ENCODE measurements at regions not wholly inside any gene's neighbourhood (a gene's known extent, or its start where the extent isn't known, plus 50 kb on each side); places are given as distances from the start of the nearest gene placed in this dataset.
"Not testable (repeated sequence)": the region's sequence is repeated elsewhere in the genome, so short reads cannot be mapped to it uniquely, and the experiment has no call there.

GRCh38 chr2:147609301-147609700 lies 235.5 kb upstream of the ACVR2A start:
- DNase-seq (ENCODE audit: low read depth in 4 of 4, low spot score in 1 of 4): no peak

- DNase-seq (ENCODE audit: low read depth in 4 of 4, low spot score in 1 of 4): no peak
Measured at GRCh38 chr2:147607379-147607778, 237.4 kb upstream of the ACVR2A start.

- DNase-seq (ENCODE audit: low read depth in 4 of 4, low spot score in 1 of 4): no peak
Measured at GRCh38 chr2:147603876-147604275, 241.0 kb upstream of the ACVR2A start.

DNA sequence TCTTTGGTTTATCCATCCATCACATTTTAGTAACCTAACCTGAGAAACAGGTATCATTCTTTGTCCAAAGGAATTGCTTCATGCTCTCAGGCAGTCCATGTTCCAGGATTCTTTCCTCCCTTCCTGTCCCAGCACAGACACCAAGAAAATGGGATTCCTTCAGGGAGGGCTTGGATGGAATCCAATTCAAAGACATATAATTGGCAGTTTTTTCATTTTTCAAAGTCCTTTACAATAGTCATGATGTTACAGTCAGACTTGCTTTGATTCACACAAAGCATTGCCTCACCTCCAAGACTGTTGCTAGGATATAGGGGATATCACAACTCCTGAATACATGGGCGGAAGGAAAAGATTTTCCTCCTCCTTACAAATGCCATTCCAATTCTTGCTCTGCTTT lies 241.4 kb upstream of the ACVR2A start:
- no peak for DNase-seq (ENCODE audit: low read depth in 4 of 4, low spot score in 1 of 4)

- no peak for DNase-seq (ENCODE audit: low read depth in 4 of 4, low spot score in 1 of 4)
Measured at GRCh38 chr2:147600646-147601045, 244.2 kb upstream of the ACVR2A start.

DNA sequence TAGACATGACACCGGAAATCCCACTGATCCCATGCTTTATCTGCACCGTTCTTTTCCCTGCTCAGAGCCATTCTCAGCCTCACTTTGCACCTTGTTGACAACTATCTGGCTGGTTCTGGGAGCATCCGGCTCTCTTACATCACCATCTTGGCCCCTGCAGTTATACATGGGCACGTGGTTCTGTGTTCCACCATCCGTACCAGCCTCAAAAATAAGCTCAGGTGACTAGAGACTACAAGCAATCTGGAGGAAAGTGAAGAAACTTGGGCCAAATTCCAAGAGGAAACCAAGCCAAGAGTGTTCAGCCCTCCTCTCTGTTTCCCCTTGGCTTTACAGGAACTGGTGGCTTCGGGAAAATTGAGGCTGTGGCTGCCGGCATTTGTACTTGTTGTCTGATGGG lies 244.6 kb upstream of the ACVR2A start:
- DNase-seq (ENCODE audit: low read depth in 4 of 4, low spot score in 1 of 4): no peak

DNA sequence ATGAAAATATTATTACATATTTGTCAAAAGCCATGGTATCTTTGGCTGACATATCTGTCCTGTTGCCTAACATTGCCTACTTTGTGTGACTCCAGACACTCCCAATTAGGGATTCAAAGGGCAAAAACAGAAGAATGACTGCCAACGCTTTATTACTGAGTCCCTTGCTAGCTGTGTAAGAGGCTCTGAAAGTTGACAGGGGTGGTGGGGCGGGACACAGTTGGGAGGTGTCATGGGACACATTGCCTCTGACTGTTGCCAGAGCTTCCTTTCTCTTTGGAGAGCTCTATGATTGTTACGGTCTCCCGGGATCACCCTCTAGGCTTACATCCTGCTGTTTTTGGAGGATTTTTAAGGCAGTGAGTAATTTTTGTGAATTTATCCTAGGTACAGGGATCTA lies 249.6 kb upstream of the ACVR2A start:
- DNase-seq (ENCODE audit: low read depth in 4 of 4, low spot score in 1 of 4): no peak

DNA sequence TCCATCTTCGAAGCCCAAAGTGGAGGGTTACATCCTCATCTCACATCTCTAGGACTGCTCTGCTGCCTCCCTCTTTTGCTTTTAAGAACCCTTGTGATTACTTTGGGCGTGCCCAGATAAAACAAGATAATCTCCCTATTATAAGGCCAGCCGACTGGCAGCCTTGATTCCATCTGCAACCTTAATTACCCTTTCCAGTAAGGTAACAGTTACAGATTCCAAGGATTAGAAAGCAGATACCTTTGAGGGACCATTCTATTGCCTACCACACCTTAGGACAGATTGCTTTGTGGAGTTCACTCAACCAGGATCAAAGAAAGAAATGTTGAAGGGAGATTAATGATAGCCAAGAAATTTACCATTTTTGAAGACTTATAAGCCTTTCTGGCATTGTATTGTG lies 250.8 kb upstream of the ACVR2A start:
- DNase-seq (ENCODE audit: low read depth in 4 of 4, low spot score in 1 of 4): no peak

GRCh38 chr2:147592784-147593183 lies 252.0 kb upstream of the ACVR2A start:
- not testable (repeated sequence) for DNase-seq (ENCODE audit: low read depth in 4 of 4, low spot score in 1 of 4)

GRCh38 chr2:147589127-147589526 lies 255.7 kb upstream of the ACVR2A start:
- no peak for DNase-seq (ENCODE audit: low read depth in 4 of 4, low spot score in 1 of 4)

GRCh38 chr2:147588191-147588590 lies 256.6 kb upstream of the ACVR2A start:
- DNase-seq (ENCODE audit: low read depth in 4 of 4, low spot score in 1 of 4): no peak

DNA sequence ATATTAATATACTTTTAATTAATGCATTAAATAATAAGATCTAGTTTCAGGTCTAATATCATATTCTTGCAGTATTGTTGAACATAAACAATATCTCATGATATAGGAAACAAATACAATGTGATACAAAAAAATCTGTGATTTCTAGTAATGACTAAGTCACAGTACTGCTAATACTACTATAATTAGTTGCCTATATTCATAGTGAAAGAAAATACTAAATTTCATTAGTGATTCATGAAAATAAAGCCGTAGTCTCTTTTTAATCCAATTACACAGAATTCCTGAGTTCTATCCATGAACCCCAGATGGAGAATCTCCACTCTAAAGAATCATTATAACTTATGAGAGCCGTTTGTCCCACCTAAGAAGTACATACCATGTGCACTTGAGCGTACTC lies 266.3 kb upstream of the ACVR2A start:
- no peak for DNase-seq (ENCODE audit: low read depth in 4 of 4, low spot score in 1 of 4)

DNA sequence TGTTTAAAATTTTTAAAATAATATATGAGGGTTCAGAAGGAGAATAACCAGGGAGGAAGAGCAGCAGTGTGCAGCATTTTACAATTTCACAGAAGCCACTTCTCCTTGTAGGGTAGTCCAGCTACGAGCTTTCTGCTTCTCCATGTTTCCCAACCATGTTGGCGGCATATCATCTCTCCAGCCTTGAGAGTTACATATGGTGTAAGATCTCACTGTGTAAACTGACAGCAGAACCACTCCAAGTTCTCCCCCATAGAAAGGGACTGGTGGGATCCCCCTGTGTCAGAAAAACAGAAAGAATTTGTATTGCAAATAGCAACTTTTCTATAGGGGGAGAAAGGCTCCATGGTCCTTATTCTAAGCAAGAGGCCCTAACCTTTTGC lies 266.8 kb upstream of the ACVR2A start:
- no peak for DNase-seq (ENCODE audit: low read depth in 4 of 4, low spot score in 1 of 4)

DNA sequence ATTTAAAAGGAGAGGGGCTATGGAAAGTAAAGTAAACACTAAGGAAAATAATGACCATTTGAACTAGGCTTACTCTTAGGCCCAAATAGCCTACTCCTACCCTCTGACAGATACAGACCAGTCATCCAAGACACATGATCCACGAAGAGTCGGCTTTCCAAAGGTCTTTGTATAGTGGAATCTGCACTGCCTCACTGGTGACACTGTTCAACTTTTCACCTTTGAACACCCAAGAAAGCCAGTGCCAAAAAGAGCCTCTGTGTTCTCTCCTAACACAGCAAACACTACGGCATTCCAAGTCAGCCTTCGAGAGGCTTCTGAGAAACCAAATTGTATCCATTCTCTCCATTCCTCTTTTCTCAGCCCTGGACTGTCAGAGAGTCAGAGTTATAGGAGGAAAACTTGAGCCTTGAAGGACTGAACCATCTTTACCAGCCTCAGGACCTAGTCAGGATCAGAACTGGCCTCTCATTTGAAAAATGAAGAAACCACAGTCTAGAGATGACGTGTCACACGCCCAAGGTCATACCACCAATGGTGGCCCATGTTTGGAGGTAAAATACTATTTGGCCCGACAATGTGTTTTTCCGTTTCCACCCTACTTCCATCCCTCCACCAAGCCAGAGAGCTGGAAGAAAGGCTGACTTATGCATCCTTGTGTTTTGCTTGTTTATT lies 267.4 kb upstream of the ACVR2A start:
- no peak for DNase-seq (ENCODE audit: low read depth in 4 of 4, low spot score in 1 of 4)

- no peak for DNase-seq (ENCODE audit: low read depth in 4 of 4, low spot score in 1 of 4)
Measured at GRCh38 chr2:147575106-147575505, 269.7 kb upstream of the ACVR2A start.

DNA sequence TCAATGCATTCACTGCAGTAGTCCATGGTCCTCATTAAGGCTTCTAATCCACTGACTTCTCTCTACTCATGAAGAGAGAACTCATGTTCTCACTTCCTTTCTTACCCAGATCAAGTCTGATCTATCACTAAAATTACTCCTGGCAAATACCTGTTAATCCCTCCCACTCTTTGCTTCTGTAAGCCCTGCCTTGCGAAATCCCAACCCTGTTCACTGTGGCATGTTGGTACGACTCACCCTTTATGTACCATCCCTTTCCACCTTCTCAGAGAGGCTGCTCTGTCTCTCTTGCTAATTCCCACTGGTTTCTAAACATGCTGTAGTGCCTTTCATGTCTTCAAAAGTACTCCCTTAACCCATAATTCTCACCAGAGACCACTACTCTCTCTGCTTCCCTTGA lies 272.2 kb upstream of the ACVR2A start:
- no peak for DNase-seq (ENCODE audit: low read depth in 4 of 4, low spot score in 1 of 4)

DNA sequence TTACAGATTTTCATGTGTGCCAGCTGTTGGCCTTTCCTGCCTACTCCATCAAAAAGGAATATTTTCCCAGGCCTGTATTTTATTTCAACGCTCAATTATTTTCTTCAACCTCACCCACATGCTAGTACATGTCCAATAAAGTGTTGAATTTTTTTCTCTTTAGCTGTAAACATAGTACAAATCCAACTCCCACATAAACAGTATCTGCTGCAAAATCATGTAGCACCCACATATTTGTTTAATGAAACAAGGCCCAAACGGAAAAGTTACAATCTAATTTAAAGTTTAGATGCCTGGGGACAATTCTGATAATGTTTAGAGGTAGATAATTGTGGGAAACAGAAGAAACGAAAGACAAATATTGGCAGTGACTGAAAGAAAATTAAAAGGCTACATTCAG lies 275.4 kb upstream of the ACVR2A start:
- DNase-seq (ENCODE audit: low read depth in 4 of 4, low spot score in 1 of 4): no peak

DNA sequence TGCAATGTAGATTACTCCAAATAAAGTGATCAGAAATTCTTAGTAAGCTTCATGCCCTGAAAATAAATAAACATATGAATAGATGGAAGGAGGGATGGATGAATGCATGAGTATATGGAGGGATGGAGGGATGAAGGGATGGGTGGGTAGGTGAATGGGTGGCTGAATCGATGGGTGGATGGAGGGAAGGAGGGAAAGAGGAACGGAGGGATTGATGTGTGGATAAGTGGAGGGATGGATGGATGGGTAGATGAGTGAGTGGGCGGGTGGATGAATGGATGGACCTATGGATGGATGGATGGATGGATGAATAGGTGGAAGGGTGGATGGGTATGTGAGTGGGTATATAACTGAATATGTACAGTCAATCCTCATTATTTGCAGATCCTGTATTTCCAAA lies 276.7 kb upstream of the ACVR2A start:
- DNase-seq (ENCODE audit: low read depth in 4 of 4, low spot score in 1 of 4): no peak

DNA sequence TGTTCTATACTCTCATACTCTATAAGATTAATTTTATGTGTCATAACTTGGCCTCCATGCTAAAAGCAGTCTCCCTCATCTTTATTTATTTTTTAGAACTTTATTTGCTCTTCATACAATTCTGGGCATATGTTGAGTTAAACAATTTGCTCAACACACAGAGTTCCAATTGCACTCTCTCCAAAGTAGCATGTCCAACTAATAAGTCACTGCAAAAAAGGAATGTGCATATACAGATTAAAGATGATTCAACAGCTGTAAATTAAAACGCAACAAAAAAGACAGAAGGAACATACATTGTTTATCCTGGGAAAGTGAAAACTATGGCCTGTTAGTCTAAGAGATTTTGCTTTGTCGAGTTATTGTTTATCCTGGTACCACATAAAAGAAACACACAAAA lies 277.7 kb upstream of the ACVR2A start:
- DNase-seq (ENCODE audit: low read depth in 4 of 4, low spot score in 1 of 4): no peak

GRCh38 chr2:147560810-147561535 lies 283.9 kb upstream of the ACVR2A start:
- no peak for DNase-seq (ENCODE audit: low read depth in 4 of 4, low spot score in 1 of 4)

DNA sequence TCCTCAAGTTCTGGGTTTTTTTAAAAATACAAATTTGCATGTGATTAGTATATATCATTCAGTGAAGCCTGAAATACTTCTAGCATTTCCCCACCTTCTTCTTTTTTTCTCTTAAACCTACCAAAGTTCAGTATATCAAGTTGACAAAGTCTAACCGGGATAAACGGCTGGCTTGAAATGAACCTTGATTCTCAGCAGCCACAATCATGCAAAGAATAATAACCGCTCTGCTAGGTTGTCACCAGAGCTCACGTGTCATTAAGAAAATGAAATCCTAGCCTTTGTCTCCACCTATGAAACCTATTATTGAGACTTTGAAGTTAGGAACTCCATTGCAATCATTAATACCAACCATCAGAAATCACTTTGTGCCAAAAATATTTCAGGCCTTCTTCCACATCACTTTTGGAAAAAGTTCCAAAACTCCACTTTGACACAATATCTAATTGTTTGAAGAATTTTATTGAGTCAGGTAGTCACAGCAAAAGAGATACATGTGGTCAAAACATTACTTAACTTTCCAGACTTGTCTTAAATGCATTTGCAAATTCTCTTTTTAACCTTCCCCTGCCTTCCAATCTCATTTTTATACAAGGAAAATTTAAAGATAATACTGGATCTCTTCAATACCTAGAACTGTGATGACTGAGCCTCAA lies 285.6 kb upstream of the ACVR2A start:
- DNase-seq (ENCODE audit: low read depth in 4 of 4, low spot score in 1 of 4): no peak

DNA sequence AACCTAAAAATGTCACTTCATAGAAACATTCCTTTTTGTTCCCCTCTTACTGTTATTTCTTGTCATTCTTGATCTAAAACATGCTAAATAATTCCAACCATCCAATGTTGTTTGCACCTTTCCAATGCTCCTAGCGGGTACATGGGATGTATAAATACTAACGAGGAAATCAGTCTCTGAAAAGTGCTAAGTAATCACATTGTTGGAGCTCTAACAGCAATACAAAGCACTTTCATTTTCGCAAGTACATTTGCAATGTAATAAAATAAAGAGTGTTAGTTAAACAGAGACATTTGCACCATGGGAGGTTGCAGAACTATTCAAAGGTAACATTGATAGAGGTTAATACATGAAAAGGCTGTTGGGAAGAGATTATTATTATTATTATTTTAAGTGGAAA lies 286.2 kb upstream of the ACVR2A start:
- no peak for DNase-seq (ENCODE audit: low read depth in 4 of 4, low spot score in 1 of 4)

Data from stimulated activated CD4-positive, alpha-beta T cell treated with anti-CD3 and anti-CD28 coated beads, Interleukin-1b, Interleukin-23, amount 100 ng/mL, for 24 hours (primary cell).